ENCODE measurements at regions not wholly inside any gene's neighbourhood (a gene's known extent, or its start where the extent isn't known, plus 50 kb on each side); places are given as distances from the start of the nearest gene placed in this dataset.

DNA sequence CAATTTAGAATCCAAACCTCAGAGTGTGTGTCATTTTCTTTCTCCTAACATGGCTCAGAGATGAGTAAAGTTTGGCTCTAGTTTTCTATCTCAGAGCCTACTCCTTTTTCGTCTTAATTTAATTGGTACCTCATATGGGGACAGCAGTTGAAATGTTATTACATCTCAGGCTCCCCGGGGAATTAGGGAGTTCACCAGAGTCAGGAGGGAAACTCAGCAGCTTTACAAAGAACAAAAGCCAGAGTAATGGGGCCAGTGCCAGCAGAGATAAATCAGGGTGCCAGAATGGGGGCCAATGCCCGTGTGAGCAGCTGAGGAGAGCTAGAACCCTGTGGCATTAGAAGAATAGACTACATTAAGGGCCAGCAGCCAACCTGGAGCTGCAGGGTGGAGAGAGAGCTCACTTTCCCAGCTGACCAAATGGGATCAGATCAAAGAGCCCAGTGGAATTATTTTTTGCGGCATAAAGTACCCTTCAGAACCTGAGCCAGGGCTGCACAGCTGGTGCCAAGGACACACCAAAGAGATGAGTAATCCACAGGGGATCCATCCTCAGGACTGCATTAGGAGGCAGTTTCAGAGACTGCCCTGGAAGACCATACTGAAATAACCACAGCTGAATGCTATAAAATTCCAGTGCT is 207.1 kb upstream of the DKK2 start:
- WGBS, result 48% methylated on average over 4 of the region's 4 CpGs
- H3K4me3 ChIP-seq (ENCODE audit: low read length), result no peak overlapping the region
- DNase-seq, result peak in 1 of 3 donors; percentile 8
- no peak overlapping the region for H3K27ac ChIP-seq (ENCODE audit: low read length)
- H3K27me3 ChIP-seq (ENCODE audit: control insufficient read depth, insufficient read depth), result no peaks in the 10 kb centered on the region
- intact Hi-C loops (cut with DNase I), result no loop called here
- ATAC-seq, result no peak
- no peaks in the 10 kb centered on the region for H3K9me3 ChIP-seq (ENCODE audit: control insufficient read depth, low read length)
- H3K4me1 ChIP-seq (ENCODE audit: control insufficient read depth, insufficient read depth, low read length), result no peaks in the 10 kb centered on the region

DNA sequence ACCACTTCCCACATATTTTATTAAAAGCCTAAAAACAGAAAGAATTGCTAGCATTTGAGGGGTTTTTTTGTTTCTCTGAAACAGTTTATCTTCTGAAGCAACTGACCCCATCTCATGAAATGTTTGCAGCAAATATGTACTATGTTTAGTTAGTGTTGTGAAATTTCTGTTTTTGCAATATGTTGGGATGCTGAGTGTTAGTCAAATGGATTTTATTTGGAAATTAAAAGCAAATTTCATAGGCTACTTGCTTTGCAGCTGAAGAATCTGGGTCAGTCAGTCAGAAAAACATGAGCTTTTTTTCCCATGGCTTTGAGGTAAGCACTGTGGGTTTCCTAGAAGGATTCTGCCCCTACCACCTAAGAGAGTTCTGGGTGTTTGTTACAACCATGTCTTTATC is 184.9 kb upstream of the DKK2 start:
- no peak overlapping the region for H3K4me3 ChIP-seq (ENCODE audit: low read length)
- no peak for DNase-seq
- no peaks in the 10 kb centered on the region for H3K9me3 ChIP-seq (ENCODE audit: control insufficient read depth, low read length)
- intact Hi-C loops (cut with DNase I), result no loop called here
- H3K27me3 ChIP-seq (ENCODE audit: control insufficient read depth, insufficient read depth), result no peaks in the 10 kb centered on the region
- H3K27ac ChIP-seq (ENCODE audit: low read length), result no peak overlapping the region
- H3K4me1 ChIP-seq (ENCODE audit: control insufficient read depth, insufficient read depth, low read length), result no peaks in the 10 kb centered on the region
- no peak for ATAC-seq

DNA sequence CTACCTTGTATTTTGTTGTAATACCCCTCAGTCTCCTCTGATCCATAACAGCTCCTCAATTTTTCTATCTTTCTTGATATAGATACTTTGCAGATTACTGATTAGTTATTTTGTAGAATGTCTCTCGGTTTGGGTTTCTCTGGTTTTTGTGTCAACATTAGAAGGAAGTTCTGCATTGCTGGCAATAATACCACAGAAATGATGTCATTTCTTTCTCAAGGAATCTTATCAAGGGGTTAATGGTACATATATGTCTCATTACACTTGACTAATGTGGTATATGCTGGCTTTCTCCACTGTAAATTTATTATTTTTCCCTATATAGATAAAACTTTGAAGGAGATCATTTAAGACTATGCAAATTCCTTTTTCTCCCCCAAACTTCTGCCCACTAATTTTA is 183.6 kb upstream of the DKK2 start:
- no peaks in the 10 kb centered on the region for H3K9me3 ChIP-seq (ENCODE audit: control insufficient read depth, low read length)
- no peak overlapping the region for H3K4me3 ChIP-seq (ENCODE audit: low read length)
- ATAC-seq (no peak), DNase-seq (no peak)
- intact Hi-C loops (cut with DNase I), result no loop called here
- H3K27me3 ChIP-seq (ENCODE audit: control insufficient read depth, insufficient read depth), result no peaks in the 10 kb centered on the region
- no peak overlapping the region for H3K27ac ChIP-seq (ENCODE audit: low read length)
- no peaks in the 10 kb centered on the region for H3K4me1 ChIP-seq (ENCODE audit: control insufficient read depth, insufficient read depth, low read length)
- WGBS, result 42% methylated on average over 1 of the region's 1 CpG

DNA sequence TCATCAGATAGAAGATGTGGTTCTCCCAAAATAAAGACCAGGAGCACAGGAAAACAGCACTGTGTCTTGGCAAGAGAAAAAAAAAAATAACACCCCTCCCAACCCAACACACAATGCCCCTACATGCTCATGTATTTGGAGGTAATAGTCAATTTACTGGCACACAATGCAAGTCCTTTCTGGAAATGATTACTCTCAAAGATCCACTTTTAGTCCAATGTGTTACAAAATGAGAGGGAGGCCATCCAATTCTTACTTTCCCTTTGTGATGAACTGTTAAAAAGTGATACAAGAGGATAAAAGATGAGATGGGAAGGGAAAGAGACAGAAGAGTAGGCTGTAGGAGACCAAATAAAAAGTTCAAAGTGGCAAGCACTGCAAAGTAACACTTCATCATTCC is 180.3 kb upstream of the DKK2 start:
- Histone ChIP-seq H3K27ac (ENCODE audit: low read length) (no peak overlapping the region), H3K9me3 (ENCODE audit: control insufficient read depth, low read length) (no peaks in the 10 kb centered on the region), H3K27me3 (ENCODE audit: control insufficient read depth, insufficient read depth) (no peaks in the 10 kb centered on the region), H3K4me3 (ENCODE audit: low read length) (no peak overlapping the region), H3K4me1 (ENCODE audit: control insufficient read depth, insufficient read depth, low read length) (no peaks in the 10 kb centered on the region)
- DNase-seq (no peak), ATAC-seq (no peak)
- intact Hi-C loops (cut with DNase I), result no loop called here

DNA sequence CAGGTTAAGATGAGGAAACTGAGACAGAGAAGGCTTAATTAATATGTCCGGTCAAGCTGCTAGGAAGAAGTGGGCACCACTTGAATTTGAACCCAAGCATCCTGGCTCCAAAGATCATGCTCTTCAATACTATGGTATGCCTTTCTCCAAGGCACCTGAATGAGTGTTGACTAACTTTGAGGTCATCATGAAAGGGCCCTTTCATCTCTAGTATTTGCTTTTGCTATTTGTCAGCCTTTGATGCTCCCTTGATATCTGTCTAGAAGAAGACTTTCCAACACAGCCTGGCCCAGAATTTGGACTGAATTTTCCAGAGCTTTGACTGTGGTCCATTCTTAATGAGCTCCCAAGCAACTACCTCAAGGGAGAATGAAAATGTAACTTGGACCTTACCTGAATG is 179.1 kb upstream of the DKK2 start:
- Histone ChIP-seq H3K9me3 (ENCODE audit: control insufficient read depth, low read length) (no peaks in the 10 kb centered on the region), H3K4me1 (ENCODE audit: control insufficient read depth, insufficient read depth, low read length) (no peaks in the 10 kb centered on the region), H3K4me3 (ENCODE audit: low read length) (no peak overlapping the region), H3K27ac (ENCODE audit: low read length) (no peak overlapping the region), H3K27me3 (ENCODE audit: control insufficient read depth, insufficient read depth) (no peaks in the 10 kb centered on the region)
- intact Hi-C loops (cut with DNase I), result no loop called here
- WGBS, result 87% methylated on average over 1 of the region's 1 CpG
- DNase-seq, result no peak
- no peak for ATAC-seq

DNA sequence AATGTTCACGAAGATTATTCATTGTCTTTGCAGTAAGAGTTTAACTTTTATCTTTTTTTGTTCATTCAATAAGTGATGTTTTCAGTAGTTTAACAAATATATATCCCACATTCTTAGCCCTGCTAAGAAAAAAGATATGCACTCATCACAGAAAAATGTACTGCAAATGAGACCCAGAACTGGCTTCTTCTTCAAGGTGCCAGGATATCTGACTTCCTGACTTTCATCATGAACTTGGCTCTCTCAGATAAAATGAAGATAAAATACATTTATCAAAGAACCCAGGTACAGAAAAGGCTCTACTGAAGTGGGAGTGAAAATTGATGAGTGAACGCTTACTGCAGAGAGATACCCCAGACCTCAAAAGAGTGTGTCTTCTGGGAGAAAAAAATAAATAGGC is 177.8 kb upstream of the DKK2 start:
- DNase-seq (no peak), ATAC-seq (no peak)
- intact Hi-C loops (cut with DNase I), result no loop called here
- no peak overlapping the region for H3K27ac ChIP-seq (ENCODE audit: low read length)
- H3K4me3 ChIP-seq (ENCODE audit: low read length), result no peak overlapping the region
- H3K27me3 ChIP-seq (ENCODE audit: control insufficient read depth, insufficient read depth), result no peaks in the 10 kb centered on the region
- H3K4me1 ChIP-seq (ENCODE audit: control insufficient read depth, insufficient read depth, low read length), result no peaks in the 10 kb centered on the region
- H3K9me3 ChIP-seq (ENCODE audit: control insufficient read depth, low read length), result no peaks in the 10 kb centered on the region
- 68% methylated on average over 2 of the region's 2 CpGs for WGBS

DNA sequence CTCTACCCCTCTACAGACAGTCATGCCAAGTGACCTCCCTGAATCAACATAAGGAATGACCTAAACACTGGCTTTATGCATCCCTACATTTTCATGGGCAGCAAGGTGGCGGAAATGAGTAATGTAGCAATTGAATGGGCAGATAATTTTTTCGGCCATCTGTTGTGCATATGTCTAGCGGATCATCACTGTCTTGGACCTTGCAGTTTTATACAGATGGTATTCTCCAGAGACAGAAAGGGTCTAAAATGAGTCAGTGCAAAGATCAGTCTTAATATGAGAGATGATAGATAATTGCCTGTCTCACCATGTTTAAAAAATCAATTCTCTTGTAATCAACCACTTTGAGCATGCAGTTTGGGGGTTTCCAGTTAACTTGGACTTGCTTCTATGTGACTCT is 177.3 kb upstream of the DKK2 start:
- Histone ChIP-seq H3K4me3 (ENCODE audit: low read length) (no peak overlapping the region), H3K27ac (ENCODE audit: low read length) (no peak overlapping the region), H3K27me3 (ENCODE audit: control insufficient read depth, insufficient read depth) (no peaks in the 10 kb centered on the region), H3K4me1 (ENCODE audit: control insufficient read depth, insufficient read depth, low read length) (no peaks in the 10 kb centered on the region), H3K9me3 (ENCODE audit: control insufficient read depth, low read length) (no peaks in the 10 kb centered on the region)
- DNase-seq (no peak), ATAC-seq (no peak)
- intact Hi-C loops (cut with DNase I), result no loop called here
- 92% methylated on average over 3 of the region's 3 CpGs for WGBS

DNA sequence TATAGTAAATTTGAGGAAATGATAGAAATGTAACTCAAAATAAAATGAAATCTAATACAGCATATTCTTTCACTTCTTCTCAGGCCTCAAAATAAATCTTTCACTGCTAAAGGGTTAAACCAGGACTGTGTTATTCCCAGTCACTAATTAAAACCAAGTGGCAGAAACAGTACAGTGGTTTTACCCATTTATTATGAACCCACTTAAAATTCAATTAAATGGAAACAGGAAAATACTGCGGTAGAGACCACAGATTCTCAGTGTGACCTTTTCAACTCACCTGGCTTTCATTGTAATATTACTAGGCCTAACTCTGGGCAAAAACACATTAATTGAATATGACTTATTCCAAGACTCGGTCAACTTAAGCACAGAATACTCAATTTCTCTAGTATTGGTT is 176.5 kb upstream of the DKK2 start:
- no peak overlapping the region for H3K27ac ChIP-seq (ENCODE audit: low read length)
- ATAC-seq (no peak), DNase-seq (no peak)
- H3K4me3 ChIP-seq (ENCODE audit: low read length), result no peak overlapping the region
- no peaks in the 10 kb centered on the region for H3K4me1 ChIP-seq (ENCODE audit: control insufficient read depth, insufficient read depth, low read length)
- H3K9me3 ChIP-seq (ENCODE audit: control insufficient read depth, low read length), result no peaks in the 10 kb centered on the region
- no peaks in the 10 kb centered on the region for H3K27me3 ChIP-seq (ENCODE audit: control insufficient read depth, insufficient read depth)
- intact Hi-C loops (cut with DNase I), result no loop called here
- 91% methylated on average over 2 of the region's 2 CpGs for WGBS

DNA sequence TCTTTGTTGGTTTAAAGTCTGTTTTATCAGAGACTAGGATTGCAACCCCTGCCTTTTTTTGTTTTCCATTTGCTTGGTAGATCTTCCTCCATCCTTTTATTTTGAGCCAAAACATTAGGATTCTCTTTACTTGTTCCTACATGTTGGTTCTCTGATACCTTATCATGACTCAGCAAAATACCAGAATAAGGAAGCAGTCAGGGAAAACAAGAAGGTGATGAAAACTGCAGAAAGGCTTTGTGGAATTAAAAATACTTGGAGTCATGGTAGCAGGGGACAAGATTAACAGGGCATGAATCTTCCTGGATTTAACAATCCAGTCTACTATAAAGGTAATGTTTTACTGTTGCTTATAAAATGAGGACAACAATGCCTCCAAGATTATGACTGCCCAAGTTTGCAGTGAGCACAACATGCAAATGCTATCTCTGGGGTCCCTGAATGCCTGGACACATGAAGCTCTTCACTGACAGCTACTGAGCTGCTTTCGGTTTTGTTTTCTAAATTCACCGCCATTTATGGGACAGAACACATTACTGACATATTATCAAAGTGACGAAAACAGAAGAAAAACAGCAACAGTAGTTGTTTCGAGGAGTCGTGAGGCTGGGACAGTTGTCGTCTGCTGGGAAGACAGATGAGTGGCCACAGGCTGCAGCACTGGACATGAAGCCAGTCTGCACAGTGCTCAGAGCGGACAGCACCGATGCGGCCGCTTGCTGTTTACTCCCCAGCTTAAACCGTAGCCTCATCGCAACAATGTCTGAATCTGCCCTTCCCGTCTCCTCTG is 174.5 kb upstream of the DKK2 start:
- H3K9me3 ChIP-seq (ENCODE audit: control insufficient read depth, low read length), result no peaks in the 10 kb centered on the region
- peak overlapping the region; percentile 54 for H3K4me3 ChIP-seq (ENCODE audit: low read length)
- intact Hi-C loops (cut with DNase I), result no loop called here
- ATAC-seq (peak; percentile 57 to 73), DNase-seq (peak; percentile 14 to 55 (median 18))
- no peak overlapping the region for H3K27ac ChIP-seq (ENCODE audit: low read length)
- 48% methylated on average over 13 of the region's 13 CpGs for WGBS
- H3K4me1 ChIP-seq (ENCODE audit: control insufficient read depth, insufficient read depth, low read length), result no peaks in the 10 kb centered on the region
- H3K27me3 ChIP-seq (ENCODE audit: control insufficient read depth, insufficient read depth), result no peaks in the 10 kb centered on the region

DNA sequence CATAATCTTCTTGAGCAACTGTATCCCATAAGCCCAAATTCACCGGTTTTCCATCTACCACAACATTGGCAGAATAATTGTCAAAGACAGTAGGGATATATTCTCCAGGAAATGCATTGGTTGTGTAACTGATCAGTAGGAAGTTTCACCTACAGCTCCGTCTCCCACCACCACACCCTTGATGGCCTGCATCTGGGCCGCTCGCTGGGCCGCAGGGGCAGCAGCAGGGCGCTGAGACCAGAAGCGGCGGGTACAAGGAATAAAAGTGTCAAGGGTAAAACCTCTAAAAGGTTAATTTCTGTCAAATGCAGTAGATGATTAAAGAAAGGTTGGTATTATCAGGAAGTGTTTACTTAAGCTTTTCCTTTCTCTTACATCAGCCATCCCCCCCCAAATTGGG is 167.6 kb upstream of the DKK2 start:
- 90% methylated on average over 8 of the region's 8 CpGs for WGBS
- ATAC-seq, result no peak
- no peaks in the 10 kb centered on the region for H3K9me3 ChIP-seq (ENCODE audit: control insufficient read depth, low read length)
- H3K4me3 ChIP-seq (ENCODE audit: low read length), result no peak overlapping the region
- H3K27me3 ChIP-seq (ENCODE audit: control insufficient read depth, insufficient read depth), result no peaks in the 10 kb centered on the region
- H3K4me1 ChIP-seq (ENCODE audit: control insufficient read depth, insufficient read depth, low read length), result no peaks in the 10 kb centered on the region
- no peak overlapping the region for H3K27ac ChIP-seq (ENCODE audit: low read length)
- intact Hi-C loops (cut with DNase I), result no loop called here
- no peak for DNase-seq

DNA sequence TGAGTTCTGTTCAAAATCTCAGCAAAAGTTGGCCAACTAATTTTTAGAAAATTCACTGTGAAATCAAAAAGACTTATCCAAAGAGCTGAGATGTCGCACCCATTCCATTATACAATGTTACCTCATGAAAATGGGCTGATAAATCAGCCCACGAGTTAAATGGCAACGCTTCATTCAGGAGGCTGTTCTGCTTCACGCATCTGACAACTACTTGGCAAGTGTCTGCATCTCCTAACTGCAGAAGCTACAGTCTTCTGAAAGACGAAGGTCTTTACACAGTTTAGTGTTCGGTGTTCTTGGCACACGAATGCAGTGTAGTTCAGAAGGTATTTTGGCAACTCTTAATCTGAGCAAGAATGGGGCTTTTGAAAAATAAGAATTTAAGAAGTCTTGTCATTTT is 166.6 kb upstream of the DKK2 start:
- 56% methylated on average over 7 of the region's 7 CpGs for WGBS
- Histone ChIP-seq H3K9me3 (ENCODE audit: control insufficient read depth, low read length) (no peaks in the 10 kb centered on the region), H3K4me1 (ENCODE audit: control insufficient read depth, insufficient read depth, low read length) (no peaks in the 10 kb centered on the region), H3K27me3 (ENCODE audit: control insufficient read depth, insufficient read depth) (no peaks in the 10 kb centered on the region), H3K27ac (ENCODE audit: low read length) (no peak overlapping the region), H3K4me3 (ENCODE audit: low read length) (no peak overlapping the region)
- intact Hi-C loops (cut with DNase I), result no loop called here
- DNase-seq (no peak), ATAC-seq (no peak)

DNA sequence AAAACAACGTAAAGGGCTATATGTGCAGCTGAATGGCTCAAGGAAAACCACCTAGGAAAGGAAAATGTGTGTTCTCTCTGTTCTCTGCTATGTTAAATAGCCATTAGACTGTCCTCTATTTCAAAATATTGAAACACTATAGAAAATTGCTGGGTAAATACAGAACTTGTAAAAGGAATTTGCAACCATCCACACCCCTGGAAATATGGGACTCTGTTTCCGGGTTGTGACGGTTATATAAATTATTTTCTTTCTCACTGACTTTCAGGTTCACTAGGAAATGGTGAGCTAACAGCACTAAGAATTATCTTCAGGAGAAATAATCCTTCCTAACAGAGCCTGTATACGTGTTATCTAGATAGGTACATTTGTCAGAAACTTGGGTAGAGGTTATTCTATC is 161.0 kb upstream of the DKK2 start:
- H3K27me3 ChIP-seq (ENCODE audit: control insufficient read depth, insufficient read depth), result no peaks in the 10 kb centered on the region
- H3K27ac ChIP-seq (ENCODE audit: low read length), result no peak overlapping the region
- intact Hi-C loops (cut with DNase I), result no loop called here
- no peak for ATAC-seq
- H3K9me3 ChIP-seq (ENCODE audit: control insufficient read depth, low read length), result no peaks in the 10 kb centered on the region
- WGBS, result 72% methylated on average over 4 of the region's 4 CpGs
- H3K4me3 ChIP-seq (ENCODE audit: low read length), result no peak overlapping the region
- no peaks in the 10 kb centered on the region for H3K4me1 ChIP-seq (ENCODE audit: control insufficient read depth, insufficient read depth, low read length)
- DNase-seq, result no peak
